ENCODE measurements at regions not wholly inside any gene's neighbourhood (a gene's known extent, or its start where the extent isn't known, plus 50 kb on each side); places are given as distances from the start of the nearest gene placed in this dataset.
"Not testable (repeated sequence)": the region's sequence is repeated elsewhere in the genome, so short reads cannot be mapped to it uniquely, and the experiment has no call there.

GRCh38 chr11:22920939-22921565, 60.8 kb upstream of the CCDC179 start:
- H3K27ac Mint-ChIP-seq, result no peak overlapping the region

GRCh38 chr11:22922672-22923071, 62.4 kb upstream of the CCDC179 start:
- Mint-ChIP-seq H3K27ac (no peak overlapping the region), H3K36me3 (peaks cover 2% of the 10 kb centered on the region), H3K4me1 (peaks cover 9% of the 10 kb centered on the region), H3K27me3 (no peaks in the 10 kb centered on the region), H3K4me3 (no peak overlapping the region), H3K9me3 (no peaks in the 10 kb centered on the region)

More at GRCh38 chr11:22920939-22921565, 60.8 kb upstream of the CCDC179 start:
- H3K9me3 Mint-ChIP-seq, result no peaks in the 10 kb centered on the region
- no peaks in the 10 kb centered on the region for H3K27me3 Mint-ChIP-seq
- peaks cover 9% of the 10 kb centered on the region for H3K4me1 Mint-ChIP-seq
- peaks cover 2% of the 10 kb centered on the region for H3K36me3 Mint-ChIP-seq
- no peak overlapping the region for H3K4me3 Mint-ChIP-seq

DNA sequence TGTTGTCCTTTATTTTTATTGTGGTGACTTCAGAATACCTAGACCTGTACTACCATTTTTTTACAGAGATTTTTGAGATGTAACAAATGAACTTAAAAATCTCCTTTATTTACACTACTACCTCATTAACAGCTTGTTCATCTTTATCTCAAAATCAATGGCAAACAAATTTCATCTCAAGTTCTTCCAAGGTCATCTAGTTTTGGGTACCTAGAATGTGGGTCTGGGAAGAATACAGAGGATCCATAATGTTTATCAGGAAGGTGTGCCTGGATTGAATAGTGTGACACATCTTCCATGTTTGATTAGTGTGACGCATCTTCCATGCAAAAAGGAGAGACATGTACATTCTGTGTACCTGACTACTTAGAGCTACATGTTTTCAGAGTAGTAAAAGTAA, 63.3 kb upstream of the CCDC179 start:
- Mint-ChIP-seq H3K36me3 (peaks cover 2% of the 10 kb centered on the region), H3K4me3 (no peak overlapping the region), H3K4me1 (peaks cover 9% of the 10 kb centered on the region), H3K9me3 (no peaks in the 10 kb centered on the region), H3K27ac (no peak overlapping the region), H3K27me3 (no peaks in the 10 kb centered on the region)

GRCh38 chr11:22926341-22926740, 66.1 kb upstream of the CCDC179 start:
- Mint-ChIP-seq H3K9me3 (no peaks in the 10 kb centered on the region), H3K27ac (no peak overlapping the region), H3K4me1 (no peaks in the 10 kb centered on the region), H3K27me3 (no peaks in the 10 kb centered on the region), H3K36me3 (peaks cover 2% of the 10 kb centered on the region), H3K4me3 (no peak overlapping the region)

DNA sequence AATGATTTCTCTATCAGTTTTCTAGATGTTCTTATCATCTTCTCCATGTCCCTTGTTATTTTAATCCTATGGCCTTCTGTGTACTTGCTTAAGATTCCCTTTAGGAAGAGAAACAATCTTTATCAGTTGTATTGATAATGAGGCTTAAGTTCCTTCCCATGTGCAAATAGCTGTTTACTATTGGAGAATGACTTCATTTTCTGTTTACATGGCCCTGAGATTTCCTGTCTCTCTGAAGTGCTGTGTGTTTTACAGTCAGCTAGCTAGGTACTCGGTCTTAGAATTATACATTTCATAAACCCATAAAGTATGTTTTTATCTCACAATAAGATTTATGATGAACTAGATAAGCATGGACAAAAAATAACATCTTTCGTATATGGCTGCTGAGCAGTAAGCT, 67.5 kb upstream of the CCDC179 start:
- Mint-ChIP-seq H3K27ac (no peak overlapping the region), H3K4me3 (no peak overlapping the region), H3K4me1 (no peaks in the 10 kb centered on the region), H3K36me3 (peaks cover 2% of the 10 kb centered on the region), H3K9me3 (no peaks in the 10 kb centered on the region), H3K27me3 (no peaks in the 10 kb centered on the region)

GRCh38 chr11:22928207-22928917, 68.1 kb upstream of the CCDC179 start:
- Mint-ChIP-seq H3K4me3 (no peak overlapping the region), H3K9me3 (no peaks in the 10 kb centered on the region), H3K4me1 (no peaks in the 10 kb centered on the region), H3K27ac (no peak overlapping the region), H3K27me3 (no peaks in the 10 kb centered on the region), H3K36me3 (peaks cover 2% of the 10 kb centered on the region)

GRCh38 chr11:22930816-22931594, 70.7 kb upstream of the CCDC179 start:
- H3K27ac Mint-ChIP-seq, result no peak overlapping the region
- no peaks in the 10 kb centered on the region for H3K4me1 Mint-ChIP-seq
- H3K27me3 Mint-ChIP-seq, result no peaks in the 10 kb centered on the region
- H3K9me3 Mint-ChIP-seq, result no peaks in the 10 kb centered on the region
- H3K4me3 Mint-ChIP-seq, result no peak overlapping the region
- no peaks in the 10 kb centered on the region for H3K36me3 Mint-ChIP-seq

DNA sequence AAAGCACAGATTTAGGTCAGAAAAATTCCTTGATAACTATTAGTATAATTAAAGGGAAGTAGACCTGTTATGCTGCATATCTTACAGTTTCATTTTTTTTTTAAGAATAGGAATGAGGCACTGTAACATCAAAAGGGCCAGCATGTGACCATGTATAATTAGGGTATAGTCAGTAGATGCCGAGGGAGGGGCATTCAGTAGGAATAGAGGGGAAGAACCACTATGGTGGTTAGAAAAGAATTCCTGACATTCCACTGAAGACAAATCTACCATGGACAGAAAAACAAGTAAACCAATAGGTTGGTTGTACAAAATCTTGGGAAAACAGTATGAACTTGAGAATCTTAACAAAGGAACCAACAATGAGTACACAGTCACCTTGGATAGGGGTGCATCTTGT, 78.4 kb upstream of the CCDC179 start:
- Mint-ChIP-seq H3K36me3 (peaks cover 7% of the 10 kb centered on the region), H3K4me1 (no peaks in the 10 kb centered on the region), H3K27me3 (no peaks in the 10 kb centered on the region), H3K4me3 (no peak overlapping the region), H3K9me3 (peaks cover 16% of the 10 kb centered on the region), H3K27ac (no peak overlapping the region)

DNA sequence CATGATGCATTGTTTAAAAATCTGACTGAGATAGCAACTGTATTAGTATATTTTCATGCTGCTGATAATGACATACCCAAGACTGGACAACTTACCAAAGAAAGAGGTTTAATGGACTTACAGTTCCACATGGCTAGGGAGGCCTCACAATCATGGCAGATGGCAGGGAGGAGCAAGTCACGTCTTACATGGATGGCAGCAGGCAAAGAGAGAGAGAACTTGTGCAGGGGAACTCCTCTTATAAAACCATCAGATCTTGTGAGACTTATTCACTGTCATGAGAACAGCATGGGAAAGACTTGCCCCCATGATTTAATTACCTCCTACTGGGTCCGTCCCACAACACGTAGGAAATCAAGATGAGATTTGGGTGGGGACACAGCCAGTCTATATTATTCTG, 81.3 kb upstream of the CCDC179 start:
- H3K4me3 Mint-ChIP-seq, H3K27me3 Mint-ChIP-seq, H3K27ac Mint-ChIP-seq, H3K4me1 Mint-ChIP-seq: not testable (repeated sequence)
- H3K36me3 Mint-ChIP-seq, result peaks cover 10% of the 10 kb centered on the region
- peaks cover 16% of the 10 kb centered on the region for H3K9me3 Mint-ChIP-seq

GRCh38 chr11:22957786-22958185, 97.5 kb upstream of the CCDC179 start:
- Mint-ChIP-seq H3K4me1 (no peaks in the 10 kb centered on the region), H3K27ac (no peak overlapping the region), H3K36me3 (peaks cover 2% of the 10 kb centered on the region), H3K27me3 (no peaks in the 10 kb centered on the region), H3K4me3 (no peak overlapping the region), H3K9me3 (no peaks in the 10 kb centered on the region)

DNA sequence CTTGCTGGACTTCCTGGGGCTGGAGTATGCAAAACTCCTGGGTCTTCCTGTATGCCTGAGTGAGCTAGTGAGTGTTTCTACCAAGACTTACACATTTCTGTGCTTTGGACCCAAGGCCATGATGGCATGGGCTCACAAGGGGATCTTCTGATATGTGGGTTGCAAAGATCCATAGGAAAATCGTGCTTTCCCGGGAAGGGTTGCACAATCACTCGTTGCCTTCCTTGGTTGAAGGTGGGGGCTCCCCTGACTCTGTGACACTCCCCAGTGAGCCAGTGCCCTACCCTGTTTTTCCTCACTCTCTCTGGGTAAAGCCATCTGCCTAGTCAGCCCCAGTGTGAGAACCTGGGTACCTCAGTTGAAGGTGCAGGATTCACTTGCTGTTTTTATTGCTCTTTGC, 114.0 kb upstream of the CCDC179 start:
- no peaks in the 10 kb centered on the region for H3K27me3 Mint-ChIP-seq
- H3K36me3 Mint-ChIP-seq, result peaks cover 16% of the 10 kb centered on the region
- no peak overlapping the region for H3K27ac Mint-ChIP-seq
- H3K9me3 Mint-ChIP-seq, result peaks cover 24% of the 10 kb centered on the region
- peaks cover 4% of the 10 kb centered on the region for H3K4me1 Mint-ChIP-seq
- no peak overlapping the region for H3K4me3 Mint-ChIP-seq

DNA sequence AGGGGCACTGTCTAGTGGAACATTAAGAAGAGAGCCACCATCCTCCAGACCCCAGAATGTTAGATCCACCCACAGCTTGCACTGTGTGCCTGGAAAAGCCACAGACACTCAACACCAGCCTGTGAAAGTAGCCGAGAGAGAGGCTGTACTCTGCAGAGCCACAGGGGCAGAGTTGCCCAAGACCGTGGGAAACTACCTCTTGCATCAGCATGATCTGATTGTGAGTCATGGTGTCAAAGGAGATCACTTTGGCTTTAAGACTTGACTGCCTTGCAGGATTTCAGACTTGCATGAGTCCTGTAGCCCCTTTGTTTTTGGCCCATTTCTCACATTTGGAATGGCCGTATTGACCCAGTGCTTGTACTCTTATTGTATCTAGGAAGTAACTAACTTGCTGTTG, 115.9 kb upstream of the CCDC179 start:
- H3K27me3 Mint-ChIP-seq, result no peaks in the 10 kb centered on the region
- peaks cover 12% of the 10 kb centered on the region for H3K36me3 Mint-ChIP-seq
- peaks cover 16% of the 10 kb centered on the region for H3K9me3 Mint-ChIP-seq
- H3K27ac Mint-ChIP-seq, result no peak overlapping the region
- no peak overlapping the region for H3K4me3 Mint-ChIP-seq
- H3K4me1 Mint-ChIP-seq, result peaks cover 1% of the 10 kb centered on the region

DNA sequence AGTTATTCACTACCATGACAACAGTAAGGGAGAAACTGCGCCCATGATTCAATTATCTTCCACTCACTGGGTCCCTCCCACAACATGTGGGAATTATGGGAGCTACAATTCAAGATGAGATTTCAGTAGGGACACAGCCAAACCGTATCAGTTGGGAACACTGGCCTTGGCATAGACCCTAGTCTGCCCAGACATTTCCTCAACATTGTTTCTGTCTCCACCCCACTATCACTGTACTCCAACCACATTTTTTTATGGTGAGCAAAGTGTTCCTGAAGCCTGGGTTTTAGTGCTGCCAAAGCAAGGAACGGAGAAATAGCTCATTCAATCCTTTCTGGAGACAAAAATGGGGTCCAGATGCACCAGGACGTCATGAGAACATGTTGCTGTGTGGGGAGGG, 122.6 kb upstream of the CCDC179 start:
- H3K36me3 Mint-ChIP-seq, result peaks cover 7% of the 10 kb centered on the region

DNA sequence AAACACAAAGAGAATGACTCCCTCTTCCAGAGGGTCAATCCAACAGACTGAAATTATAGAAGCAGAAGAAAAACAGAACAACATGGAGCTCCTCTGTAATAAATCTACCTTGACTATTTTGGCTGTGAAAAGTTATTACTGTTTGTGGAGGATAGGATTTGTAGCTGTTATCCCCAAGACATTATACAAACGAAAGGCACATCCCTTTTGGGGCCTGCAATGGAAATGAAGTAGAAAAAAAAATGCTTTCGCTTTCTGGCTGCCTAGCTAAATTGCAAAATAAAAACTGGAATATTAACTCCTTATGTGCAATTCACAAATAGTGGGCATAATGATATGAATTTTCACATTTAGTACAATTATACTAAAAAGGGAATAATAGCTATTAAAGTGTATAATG, 123.8 kb upstream of the CCDC179 start:
- peaks cover 13% of the 10 kb centered on the region for H3K36me3 Mint-ChIP-seq
- H3K4me3 Mint-ChIP-seq, result no peak overlapping the region
- no peak overlapping the region for H3K27ac Mint-ChIP-seq
- no peaks in the 10 kb centered on the region for H3K27me3 Mint-ChIP-seq
- H3K9me3 Mint-ChIP-seq, result peaks cover 12% of the 10 kb centered on the region
- no peaks in the 10 kb centered on the region for H3K4me1 Mint-ChIP-seq

More for the DNA sequence above, 122.6 kb upstream of the CCDC179 start:
- no peaks in the 10 kb centered on the region for H3K4me1 Mint-ChIP-seq
- no peak overlapping the region for H3K4me3 Mint-ChIP-seq
- H3K27ac Mint-ChIP-seq, result no peak overlapping the region
- no peaks in the 10 kb centered on the region for H3K27me3 Mint-ChIP-seq
- H3K9me3 Mint-ChIP-seq, result peaks cover 5% of the 10 kb centered on the region

DNA sequence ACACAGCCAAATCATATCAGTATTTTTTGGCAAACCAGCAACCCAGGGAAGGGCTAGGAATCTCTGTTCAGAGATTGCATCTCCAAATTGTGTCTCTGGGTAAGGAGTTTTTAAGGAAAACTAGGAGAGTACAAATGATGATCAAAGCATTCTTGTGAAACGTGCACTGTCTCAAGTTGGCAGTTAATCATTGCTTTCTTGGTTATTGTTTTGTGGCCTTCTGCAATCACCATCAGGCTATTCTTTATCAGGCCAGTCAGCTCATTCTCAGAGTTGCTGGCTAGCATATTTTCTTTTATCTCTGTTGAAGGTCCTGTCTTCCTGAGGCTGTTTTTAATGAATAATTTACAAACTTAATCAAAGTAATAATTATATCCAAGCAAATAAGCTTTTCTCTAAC, 129.1 kb upstream of the CCDC179 start:
- H3K9me3 Mint-ChIP-seq, result peaks cover 15% of the 10 kb centered on the region

GRCh38 chr11:22991196-22991595, 130.9 kb upstream of the CCDC179 start:
- H3K27me3 Mint-ChIP-seq, result no peaks in the 10 kb centered on the region
- no peaks in the 10 kb centered on the region for H3K4me1 Mint-ChIP-seq
- H3K27ac Mint-ChIP-seq, result no peak overlapping the region
- no peak overlapping the region for H3K4me3 Mint-ChIP-seq
- H3K36me3 Mint-ChIP-seq, result peaks cover 16% of the 10 kb centered on the region
- peaks cover 22% of the 10 kb centered on the region for H3K9me3 Mint-ChIP-seq

More for the DNA sequence above, 129.1 kb upstream of the CCDC179 start:
- H3K27ac Mint-ChIP-seq, result no peak overlapping the region
- peaks cover 17% of the 10 kb centered on the region for H3K36me3 Mint-ChIP-seq
- no peaks in the 10 kb centered on the region for H3K27me3 Mint-ChIP-seq
- no peaks in the 10 kb centered on the region for H3K4me1 Mint-ChIP-seq
- H3K4me3 Mint-ChIP-seq, result no peak overlapping the region

Data from activated naive CD4-positive, alpha-beta T cell treated with anti-CD3 and anti-CD28 coated beads, Interleukin-2, amount 50 U/mL, for 24 hours (primary cell).